ENCODE measurements at regions not wholly inside any gene's neighbourhood (a gene's known extent, or its start where the extent isn't known, plus 50 kb on each side); places are given as distances from the start of the nearest gene placed in this dataset.
A peak's percentile ranks its signal among the peaks of the same experiment; 100 is the strongest.
"Not testable (repeated sequence)": the region's sequence is repeated elsewhere in the genome, so short reads cannot be mapped to it uniquely, and the experiment has no call there.

GRCh38 chr5:96527768-96528661, 95.0 kb upstream of the PCSK1 start:
- no peak for DNase-seq (ENCODE audit: low read depth)
- no peak overlapping the region for H3K4me3 ChIP-seq (ENCODE audit: low read depth, low read length)

GRCh38 chr5:96528826-96529474, 95.9 kb upstream of the PCSK1 start:
- H3K4me3 ChIP-seq (ENCODE audit: low read depth, low read length): no peak overlapping the region
- DNase-seq (ENCODE audit: low read depth): no peak

- H3K4me3 ChIP-seq (ENCODE audit: low read depth, low read length): no peak overlapping the region
- no peak for DNase-seq (ENCODE audit: low read depth)
Measured at GRCh38 chr5:96529559-96529958, 96.5 kb upstream of the PCSK1 start.

GRCh38 chr5:96530901-96531300, 97.9 kb upstream of the PCSK1 start:
- no peak overlapping the region for H3K4me3 ChIP-seq (ENCODE audit: low read depth, low read length)
- DNase-seq (ENCODE audit: low read depth): no peak

- DNase-seq (ENCODE audit: low read depth): no peak
- H3K4me3 ChIP-seq (ENCODE audit: low read depth, low read length): no peak overlapping the region
Measured at GRCh38 chr5:96533371-96533770, 100.3 kb upstream of the PCSK1 start.

GRCh38 chr5:96537386-96537785, 104.3 kb upstream of the PCSK1 start:
- H3K4me3 ChIP-seq (ENCODE audit: low read depth, low read length): no peak overlapping the region
- peak; percentile 76 for DNase-seq (ENCODE audit: low read depth)

GRCh38 chr5:96538808-96539250, 105.8 kb upstream of the PCSK1 start:
- DNase-seq (ENCODE audit: low read depth): no peak
- H3K4me3 ChIP-seq (ENCODE audit: low read depth, low read length): no peak overlapping the region

- no peak overlapping the region for H3K4me3 ChIP-seq (ENCODE audit: low read depth, low read length)
- DNase-seq (ENCODE audit: low read depth): no peak
Measured at GRCh38 chr5:96546120-96546519, 113.1 kb upstream of the PCSK1 start.

GRCh38 chr5:96547486-96547885, 114.4 kb upstream of the PCSK1 start:
- DNase-seq (ENCODE audit: low read depth): no peak
- H3K4me3 ChIP-seq (ENCODE audit: low read depth, low read length): no peak overlapping the region

GRCh38 chr5:96548905-96549304, 113.3 kb upstream of the CAST start:
- no peak for DNase-seq (ENCODE audit: low read depth)
- H3K4me3 ChIP-seq (ENCODE audit: low read depth, low read length): no peak overlapping the region

GRCh38 chr5:96560857-96561256, 101.3 kb upstream of the CAST start:
- not testable (repeated sequence) for H3K4me3 ChIP-seq (ENCODE audit: low read depth, low read length); DNase-seq (ENCODE audit: low read depth)

GRCh38 chr5:96562614-96563013, 99.6 kb upstream of the CAST start:
- H3K4me3 ChIP-seq (ENCODE audit: low read depth, low read length): no peak overlapping the region
- DNase-seq (ENCODE audit: low read depth): no peak

GRCh38 chr5:96563816-96564215, 98.4 kb upstream of the CAST start:
- no peak overlapping the region for H3K4me3 ChIP-seq (ENCODE audit: low read depth, low read length)
- DNase-seq (ENCODE audit: low read depth): no peak

- H3K4me3 ChIP-seq (ENCODE audit: low read depth, low read length): no peak overlapping the region
- peak; percentile 63 for DNase-seq (ENCODE audit: low read depth)
Measured at GRCh38 chr5:96565582-96566265, 96.5 kb upstream of the CAST start.

GRCh38 chr5:96566833-96567587, 95.2 kb upstream of the CAST start:
- DNase-seq (ENCODE audit: low read depth): peak; percentile 47
- no peak overlapping the region for H3K4me3 ChIP-seq (ENCODE audit: low read depth, low read length)

GRCh38 chr5:96569332-96569731, 92.8 kb upstream of the CAST start:
- H3K4me3 ChIP-seq (ENCODE audit: low read depth, low read length): no peak overlapping the region
- DNase-seq (ENCODE audit: low read depth): no peak

- no peak for DNase-seq (ENCODE audit: low read depth)
Measured at GRCh38 chr5:96569770-96570169, 92.4 kb upstream of the CAST start.

GRCh38 chr5:96572864-96573512, 89.2 kb upstream of the CAST start:
- no peak overlapping the region for H3K4me3 ChIP-seq (ENCODE audit: low read depth, low read length)
- DNase-seq (ENCODE audit: low read depth): peak; percentile 98

More at GRCh38 chr5:96569770-96570169, 92.4 kb upstream of the CAST start:
- H3K4me3 ChIP-seq (ENCODE audit: low read depth, low read length): no peak overlapping the region

- DNase-seq (ENCODE audit: low read depth): no peak
Measured at GRCh38 chr5:96573513-96573894, 88.7 kb upstream of the CAST start.

More at GRCh38 chr5:96573513-96573894, 88.7 kb upstream of the CAST start:
- H3K4me3 ChIP-seq (ENCODE audit: low read depth, low read length): no peak overlapping the region

Data from skeletal muscle cell (primary cell).